HFF-Myc (cell line): ENCODE measurements at regions not wholly inside any gene's neighbourhood (a gene's known extent, or its start where the extent isn't known, plus 50 kb on each side); places are given as distances from the start of the nearest gene placed in this dataset.

ENCODE experiments used
- DNase-seq: peaks from one replicate; pipeline ENCODE4 v3.0.0-alpha.2; 2011; ENCODE audit warnings: low read depth; ENCODE audit errors: extremely low read depth
- H3K4me3 ChIP-seq: replicated peaks from 2 replicates; pipeline ENCODE4 v1.5.1; 2011; ENCODE audit warnings: low read depth, mild to moderate bottlenecking, control low read depth, low read length
- CTCF ChIP-seq: IDR thresholded peaks from 2 replicates; pipeline ENCODE4 v1.5.1; 2012; ENCODE audit warnings: mild to moderate bottlenecking, low read depth, low read length, control low read depth; ENCODE audit errors: missing control alignments

- H3K4me3 ChIP-seq, result no peak overlapping the region
- no peak for DNase-seq
- TF ChIP-seq CTCF, result no peak
These were observed 939.5 kb upstream of the FANCL start for GRCh38 chr2:59180621-59181020.

GRCh38 chr2:59180111-59180510 is 939.0 kb upstream of the FANCL start:
- no peak for TF ChIP-seq CTCF
- H3K4me3 ChIP-seq, result no peak overlapping the region
- no peak for DNase-seq

GRCh38 chr2:59177748-59178147 is 936.6 kb upstream of the FANCL start:
- no peak overlapping the region for H3K4me3 ChIP-seq
- no peak for TF ChIP-seq CTCF
- DNase-seq, result no peak

- no peak for DNase-seq
- TF ChIP-seq CTCF, result no peak
- no peak overlapping the region for H3K4me3 ChIP-seq
These were observed 935.6 kb upstream of the FANCL start for GRCh38 chr2:59176737-59177136.

- no peak for DNase-seq
- no peak for TF ChIP-seq CTCF
These were observed 933.6 kb upstream of the FANCL start for GRCh38 chr2:59174536-59175243.

GRCh38 chr2:59173325-59173724 is 932.2 kb upstream of the FANCL start:
- TF ChIP-seq CTCF, result no peak
- no peak overlapping the region for H3K4me3 ChIP-seq
- no peak for DNase-seq

More at GRCh38 chr2:59174536-59175243, 933.6 kb upstream of the FANCL start:
- H3K4me3 ChIP-seq, result no peak overlapping the region

GRCh38 chr2:59171019-59171418 is 929.9 kb upstream of the FANCL start:
- TF ChIP-seq CTCF, result no peak
- DNase-seq, result no peak

More at GRCh38 chr2:59171019-59171418, 929.9 kb upstream of the FANCL start:
- no peak overlapping the region for H3K4me3 ChIP-seq
